ENCODE measurements at regions not wholly inside any gene's neighbourhood (a gene's known extent, or its start where the extent isn't known, plus 50 kb on each side); places are given as distances from the start of the nearest gene placed in this dataset.
"Not testable (repeated sequence)": the region's sequence is repeated elsewhere in the genome, so short reads cannot be mapped to it uniquely, and the experiment has no call there.

GRCh38 chr1:199448646-199449045 lies 578.9 kb upstream of the NR5A2 start:
- no peak for DNase-seq (ENCODE audit: low read depth)

GRCh38 chr1:199449221-199449620 lies 578.3 kb upstream of the NR5A2 start:
- DNase-seq (ENCODE audit: low read depth): no peak

GRCh38 chr1:199449681-199450080 lies 577.8 kb upstream of the NR5A2 start:
- DNase-seq (ENCODE audit: low read depth): no peak

- no peak for DNase-seq (ENCODE audit: low read depth)
Observed at GRCh38 chr1:199452627-199453026, 574.9 kb upstream of the NR5A2 start.

- DNase-seq (ENCODE audit: low read depth): no peak
Observed at GRCh38 chr1:199453723-199454122, 573.8 kb upstream of the NR5A2 start.

GRCh38 chr1:199460933-199461332 lies 566.6 kb upstream of the NR5A2 start:
- DNase-seq (ENCODE audit: low read depth): no peak

- DNase-seq (ENCODE audit: low read depth): peak; percentile 45
Observed at GRCh38 chr1:199463521-199464127, 563.9 kb upstream of the NR5A2 start.

GRCh38 chr1:199466961-199467360 lies 560.5 kb upstream of the NR5A2 start:
- DNase-seq (ENCODE audit: low read depth): no peak

- DNase-seq (ENCODE audit: low read depth): peak; percentile 25
Observed at GRCh38 chr1:199472018-199472417, 555.5 kb upstream of the NR5A2 start.

- DNase-seq (ENCODE audit: low read depth): no peak
Observed at GRCh38 chr1:199472978-199473377, 554.5 kb upstream of the NR5A2 start.

GRCh38 chr1:199474738-199475137 lies 552.8 kb upstream of the NR5A2 start:
- no peak for DNase-seq (ENCODE audit: low read depth)

GRCh38 chr1:199482426-199482825 lies 545.1 kb upstream of the NR5A2 start:
- no peak for DNase-seq (ENCODE audit: low read depth)

GRCh38 chr1:199489594-199489993 lies 537.9 kb upstream of the NR5A2 start:
- DNase-seq (ENCODE audit: low read depth): no peak

- peak; percentile 46 for DNase-seq (ENCODE audit: low read depth)
Observed at GRCh38 chr1:199490769-199491527, 536.6 kb upstream of the NR5A2 start.

GRCh38 chr1:199495432-199495831 lies 532.1 kb upstream of the NR5A2 start:
- no peak for DNase-seq (ENCODE audit: low read depth)

GRCh38 chr1:199498802-199499201 lies 528.7 kb upstream of the NR5A2 start:
- DNase-seq (ENCODE audit: low read depth): not testable (repeated sequence)

- no peak for DNase-seq (ENCODE audit: low read depth)
Observed at GRCh38 chr1:199508072-199508471, 519.4 kb upstream of the NR5A2 start.

- no peak for DNase-seq (ENCODE audit: low read depth)
Observed at GRCh38 chr1:199508653-199509052, 518.9 kb upstream of the NR5A2 start.

GRCh38 chr1:199509456-199509855 lies 518.1 kb upstream of the NR5A2 start:
- DNase-seq (ENCODE audit: low read depth): no peak

GRCh38 chr1:199510314-199510713 lies 517.2 kb upstream of the NR5A2 start:
- no peak for DNase-seq (ENCODE audit: low read depth)

GRCh38 chr1:199512037-199512710 lies 515.3 kb upstream of the NR5A2 start:
- no peak for DNase-seq (ENCODE audit: low read depth)

- no peak for DNase-seq (ENCODE audit: low read depth)
Observed at GRCh38 chr1:199515261-199515660, 512.2 kb upstream of the NR5A2 start.

GRCh38 chr1:199522338-199522737 lies 505.2 kb upstream of the NR5A2 start:
- DNase-seq (ENCODE audit: low read depth): no peak

Data from fibroblast of gingiva (primary cell).